ENCODE measurements at regions not wholly inside any gene's neighbourhood (a gene's known extent, or its start where the extent isn't known, plus 50 kb on each side); places are given as distances from the start of the nearest gene placed in this dataset.

DNA sequence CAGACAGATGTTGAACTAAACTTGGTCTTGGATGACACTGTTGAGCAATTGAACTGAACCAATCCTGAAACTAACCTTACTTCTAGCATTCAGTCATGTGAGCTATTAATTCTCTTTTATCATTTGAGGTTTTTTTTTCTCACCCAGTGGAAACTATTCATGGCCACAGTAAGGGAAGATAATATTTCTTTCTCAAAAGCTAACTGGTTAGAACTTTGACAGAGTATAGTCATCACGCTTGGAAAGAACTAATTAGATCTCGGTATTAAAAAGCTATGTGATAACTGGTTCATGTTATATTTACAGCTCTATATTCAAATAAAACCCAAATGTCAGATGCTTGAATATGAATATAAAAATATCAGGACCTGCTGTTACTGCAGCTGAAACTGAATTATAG lies 89.5 kb downstream of the OTUD1 start:
- TF ChIP-seq, protein P1, sequence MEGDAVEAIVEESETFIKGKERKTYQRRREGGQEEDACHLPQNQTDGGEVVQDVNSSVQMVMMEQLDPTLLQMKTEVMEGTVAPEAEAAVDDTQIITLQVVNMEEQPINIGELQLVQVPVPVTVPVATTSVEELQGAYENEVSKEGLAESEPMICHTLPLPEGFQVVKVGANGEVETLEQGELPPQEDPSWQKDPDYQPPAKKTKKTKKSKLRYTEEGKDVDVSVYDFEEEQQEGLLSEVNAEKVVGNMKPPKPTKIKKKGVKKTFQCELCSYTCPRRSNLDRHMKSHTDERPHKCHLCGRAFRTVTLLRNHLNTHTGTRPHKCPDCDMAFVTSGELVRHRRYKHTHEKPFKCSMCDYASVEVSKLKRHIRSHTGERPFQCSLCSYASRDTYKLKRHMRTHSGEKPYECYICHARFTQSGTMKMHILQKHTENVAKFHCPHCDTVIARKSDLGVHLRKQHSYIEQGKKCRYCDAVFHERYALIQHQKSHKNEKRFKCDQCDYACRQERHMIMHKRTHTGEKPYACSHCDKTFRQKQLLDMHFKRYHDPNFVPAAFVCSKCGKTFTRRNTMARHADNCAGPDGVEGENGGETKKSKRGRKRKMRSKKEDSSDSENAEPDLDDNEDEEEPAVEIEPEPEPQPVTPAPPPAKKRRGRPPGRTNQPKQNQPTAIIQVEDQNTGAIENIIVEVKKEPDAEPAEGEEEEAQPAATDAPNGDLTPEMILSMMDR (IDR thresholded peaks at IDR 0.05 in 4 of 5, conservative IDR thresholded peaks at IDR 0.05 in 1 of 5), result no peak
- TF ChIP-seq POLR2A (IDR thresholded peaks at IDR 0.05), result no peak

All from gastrocnemius medialis (tissue), 4 donors.